D721Med (cell line): ENCODE measurements at regions not wholly inside any gene's neighbourhood (a gene's known extent, or its start where the extent isn't known, plus 50 kb on each side); places are given as distances from the start of the nearest gene placed in this dataset.
"Not testable (repeated sequence)": the region's sequence is repeated elsewhere in the genome, so short reads cannot be mapped to it uniquely, and the experiment has no call there.

Experiments used
- DNase-seq: peaks from one replicate; pipeline ENCODE4 v3.0.0; 2011; ENCODE audit warnings: low spot score; ENCODE audit not compliant: insufficient read length
- FAIRE-seq: peaks from 2 replicates; lab custom pipeline; 2011; peaks lifted over from hg19 to GRCh38; lab: Jason Lieb, UNC
- TF ChIP-seq, protein P1 (sequence below): IDR thresholded peaks from 2 replicates; pipeline ENCODE4 v1.5.1; 2012; ENCODE audit warnings: mild to moderate bottlenecking, control low read depth; ENCODE audit not compliant: insufficient read depth; ENCODE audit errors: missing control alignments

DNA sequence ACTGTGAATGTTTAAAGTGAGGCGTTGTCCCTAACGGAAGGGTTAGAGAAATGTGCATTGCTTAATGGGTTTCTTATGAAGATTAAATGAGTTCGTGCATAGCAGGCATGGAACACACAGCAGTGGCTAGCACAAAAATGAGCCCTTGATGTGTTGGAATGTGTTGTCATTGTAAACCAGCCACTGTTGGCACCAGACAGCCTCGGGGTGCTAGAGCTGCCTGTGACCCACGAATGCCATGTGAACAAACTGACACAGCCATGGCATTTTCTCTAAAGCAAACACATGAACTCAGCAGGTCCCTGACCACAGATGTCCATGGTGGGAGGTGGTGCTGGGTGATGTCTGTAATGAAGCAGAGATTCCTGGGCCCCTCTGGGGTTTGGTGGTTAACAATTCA lies 111.1 kb upstream of the DPP6 start:
- DNase-seq (no peak), FAIRE-seq (no peak)
- TF ChIP-seq, protein P1, sequence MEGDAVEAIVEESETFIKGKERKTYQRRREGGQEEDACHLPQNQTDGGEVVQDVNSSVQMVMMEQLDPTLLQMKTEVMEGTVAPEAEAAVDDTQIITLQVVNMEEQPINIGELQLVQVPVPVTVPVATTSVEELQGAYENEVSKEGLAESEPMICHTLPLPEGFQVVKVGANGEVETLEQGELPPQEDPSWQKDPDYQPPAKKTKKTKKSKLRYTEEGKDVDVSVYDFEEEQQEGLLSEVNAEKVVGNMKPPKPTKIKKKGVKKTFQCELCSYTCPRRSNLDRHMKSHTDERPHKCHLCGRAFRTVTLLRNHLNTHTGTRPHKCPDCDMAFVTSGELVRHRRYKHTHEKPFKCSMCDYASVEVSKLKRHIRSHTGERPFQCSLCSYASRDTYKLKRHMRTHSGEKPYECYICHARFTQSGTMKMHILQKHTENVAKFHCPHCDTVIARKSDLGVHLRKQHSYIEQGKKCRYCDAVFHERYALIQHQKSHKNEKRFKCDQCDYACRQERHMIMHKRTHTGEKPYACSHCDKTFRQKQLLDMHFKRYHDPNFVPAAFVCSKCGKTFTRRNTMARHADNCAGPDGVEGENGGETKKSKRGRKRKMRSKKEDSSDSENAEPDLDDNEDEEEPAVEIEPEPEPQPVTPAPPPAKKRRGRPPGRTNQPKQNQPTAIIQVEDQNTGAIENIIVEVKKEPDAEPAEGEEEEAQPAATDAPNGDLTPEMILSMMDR, result no peak

DNA sequence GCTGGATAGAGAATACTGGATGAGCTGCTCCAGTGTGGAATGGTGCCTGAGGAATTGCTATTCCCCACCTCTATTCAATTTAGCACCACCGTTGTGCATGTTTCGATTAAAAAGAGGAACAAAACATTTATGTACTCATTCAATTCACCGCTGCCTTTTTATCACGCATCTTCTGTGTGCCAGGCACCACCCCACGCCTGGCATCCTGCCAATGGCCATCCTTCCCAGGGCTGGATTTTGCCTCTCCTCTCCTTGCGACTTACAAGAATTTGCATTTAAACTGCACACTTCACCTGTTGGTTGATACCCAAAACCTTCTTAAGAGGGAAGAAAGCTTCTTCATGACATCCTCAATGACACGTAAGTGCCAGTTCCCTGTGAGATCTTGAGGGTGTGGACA lies 110.2 kb upstream of the DPP6 start:
- DNase-seq (no peak), FAIRE-seq (no peak)
- TF ChIP-seq, protein P1, result no peak

DNA sequence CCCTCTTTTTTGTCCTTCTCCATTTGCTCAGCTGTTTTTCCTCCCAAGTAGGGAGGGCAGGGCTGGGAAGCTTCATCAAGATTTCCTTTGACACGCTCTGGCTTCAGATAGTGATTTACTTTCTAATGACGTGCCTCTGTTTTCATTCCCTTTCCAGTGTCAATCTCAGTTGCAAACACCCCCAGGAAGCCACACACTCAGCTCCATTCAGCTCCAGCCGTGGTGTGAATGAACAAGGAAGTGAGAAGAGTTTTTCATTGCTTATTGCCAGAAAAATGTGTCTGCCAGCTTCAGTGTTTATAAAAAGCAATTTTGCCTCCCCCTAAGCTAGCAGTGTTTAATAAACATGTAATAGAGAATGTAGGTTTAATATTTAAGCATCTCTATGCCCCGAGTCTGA lies 108.7 kb upstream of the DPP6 start:
- DNase-seq, result no peak
- FAIRE-seq, result no peak
- TF ChIP-seq, protein P1, result no peak

DNA sequence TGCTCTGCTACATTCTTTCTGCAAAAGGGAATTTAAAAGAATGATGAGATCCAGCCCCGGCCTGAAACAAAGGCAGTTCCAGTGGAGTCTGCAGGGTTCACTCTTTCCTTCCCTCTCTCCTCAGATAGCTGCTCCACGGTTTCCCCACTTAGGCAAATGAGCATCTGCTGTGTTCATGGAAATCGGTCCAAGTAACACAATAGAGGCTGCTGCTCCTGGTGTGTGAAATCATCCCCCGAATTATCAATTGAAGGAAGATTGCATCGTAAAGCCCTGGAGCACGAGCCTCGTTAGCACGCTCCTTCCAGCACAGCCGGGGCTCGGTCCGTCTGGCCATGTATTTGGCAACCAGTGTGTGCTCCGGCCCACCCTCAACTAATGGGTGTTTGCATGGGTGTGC lies 108.3 kb upstream of the DPP6 start:
- FAIRE-seq (no peak), DNase-seq (no peak)
- TF ChIP-seq, protein P1, result no peak

DNA sequence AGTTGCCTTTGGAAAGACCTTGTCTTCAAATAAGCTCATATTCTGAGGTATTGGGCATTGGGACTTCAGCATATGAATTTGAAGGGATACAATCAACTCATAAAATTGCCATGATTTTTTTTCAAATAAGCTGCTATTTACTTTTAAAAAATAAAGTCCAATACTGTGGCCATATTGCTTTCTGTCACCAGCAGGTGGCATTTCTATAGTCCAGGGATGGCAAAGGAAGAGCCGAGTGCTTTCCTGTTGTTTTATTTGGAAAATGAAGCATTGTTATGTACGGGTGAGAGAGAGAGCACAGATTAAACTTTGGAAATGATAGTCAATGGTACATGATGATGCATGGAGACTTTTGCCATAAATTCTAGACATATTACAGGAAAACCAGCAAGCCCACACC lies 104.1 kb upstream of the DPP6 start:
- FAIRE-seq, result no peak
- TF ChIP-seq, protein P1, result peak; percentile 19

DNA sequence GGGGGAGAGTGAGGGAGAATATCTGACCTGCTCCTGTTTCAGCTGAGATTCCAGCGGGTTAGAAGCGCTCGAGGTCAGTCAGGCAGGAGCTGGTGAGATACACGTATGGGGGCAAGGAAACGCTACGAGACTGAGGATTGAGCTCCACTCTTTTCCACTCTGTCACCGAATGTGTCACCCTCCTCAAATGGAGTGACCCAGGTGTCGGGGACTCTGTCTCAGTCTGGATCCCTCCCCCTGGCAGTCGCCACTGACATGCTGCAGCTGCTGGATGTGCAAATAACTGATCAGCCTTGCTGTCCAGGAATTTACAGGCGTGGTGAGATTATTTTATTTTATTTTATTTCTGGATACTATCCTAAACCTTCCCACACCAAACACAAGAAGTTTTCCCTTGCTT lies 100.9 kb upstream of the DPP6 start:
- DNase-seq (no peak), FAIRE-seq (no peak)
- TF ChIP-seq, protein P1, result no peak

More for the DNA sequence above, 104.1 kb upstream of the DPP6 start:
- DNase-seq, result no peak

DNA sequence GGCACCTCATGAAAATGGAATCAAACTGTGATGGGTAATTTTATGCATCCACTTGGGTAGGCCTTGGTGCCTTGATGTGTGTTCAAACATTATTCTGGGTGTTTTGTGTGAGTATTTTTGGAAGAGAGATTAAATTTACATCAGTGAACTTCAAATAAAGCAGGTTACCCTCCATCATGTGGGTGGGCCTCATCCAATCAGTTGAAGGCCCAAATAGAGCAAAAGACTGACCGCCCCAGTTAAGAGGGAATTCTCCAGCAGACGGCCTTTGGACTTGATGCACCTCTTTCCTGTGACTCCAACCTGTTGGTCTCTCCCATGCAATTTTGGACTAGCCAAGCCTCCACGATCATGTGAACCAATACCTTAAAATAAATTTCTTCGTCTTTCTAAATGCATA lies 97.7 kb upstream of the DPP6 start:
- TF ChIP-seq, protein P1, result no peak
- DNase-seq, result no peak
- FAIRE-seq, result no peak

DNA sequence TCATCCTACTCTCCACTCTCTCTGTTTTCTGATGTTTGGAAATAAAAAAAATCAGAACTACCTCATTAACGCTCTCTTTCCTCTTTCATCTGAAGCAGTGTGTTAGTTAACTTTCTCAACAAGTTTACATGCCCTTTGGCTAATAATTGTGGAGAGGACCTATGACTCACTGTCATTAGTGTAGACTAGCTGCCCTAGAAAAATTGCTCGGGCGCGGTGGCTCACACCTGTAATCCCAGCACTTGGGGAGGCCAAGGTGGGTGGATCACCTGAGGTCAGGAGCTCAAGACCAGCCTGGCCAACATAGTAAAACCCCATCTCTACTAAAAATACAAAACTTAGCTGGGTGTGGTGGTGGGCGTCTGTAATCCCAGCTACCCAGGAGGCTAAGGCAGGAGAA lies 94.5 kb upstream of the DPP6 start:
- DNase-seq, FAIRE-seq: not testable (repeated sequence)

DNA sequence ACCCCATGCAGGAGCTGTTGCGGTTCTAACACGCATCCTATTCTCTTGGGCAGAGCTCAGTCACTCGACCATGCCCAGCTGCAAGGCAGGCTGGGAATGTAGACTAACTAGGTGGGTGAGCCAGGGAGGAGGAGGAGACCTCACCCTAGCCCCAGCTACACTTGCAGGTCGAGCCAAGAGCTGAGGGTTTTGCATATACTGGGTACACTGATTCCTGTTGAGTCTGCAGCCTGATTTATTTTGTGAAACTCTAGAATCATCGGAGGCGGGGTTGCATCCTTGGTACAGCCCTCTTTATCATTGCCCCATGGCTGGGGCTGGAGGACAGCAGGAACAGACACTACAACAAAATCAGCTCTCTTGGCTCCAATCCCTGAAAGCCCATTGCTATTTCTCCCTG lies 93.8 kb upstream of the DPP6 start:
- not testable (repeated sequence) for FAIRE-seq, DNase-seq

DNA sequence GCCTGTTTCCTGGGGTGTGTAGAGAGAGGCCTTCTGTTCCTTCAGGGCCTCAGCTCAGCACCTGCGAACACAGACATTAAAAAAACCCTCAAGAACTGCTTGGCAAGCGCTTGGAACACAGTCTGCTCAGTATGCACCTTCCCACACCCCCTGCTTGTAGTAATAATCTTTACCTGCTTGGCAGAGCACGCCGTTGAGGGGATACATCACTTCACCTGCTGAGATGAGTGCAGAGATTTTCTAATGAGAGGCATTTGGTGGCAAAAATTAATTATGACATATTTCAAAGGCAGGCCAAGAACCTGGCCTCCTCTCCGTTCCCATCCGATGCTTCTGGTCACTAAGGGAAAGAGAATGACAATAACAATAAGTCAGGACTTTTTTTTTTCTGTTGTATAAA lies 93.4 kb upstream of the DPP6 start:
- FAIRE-seq, DNase-seq: not testable (repeated sequence)

DNA sequence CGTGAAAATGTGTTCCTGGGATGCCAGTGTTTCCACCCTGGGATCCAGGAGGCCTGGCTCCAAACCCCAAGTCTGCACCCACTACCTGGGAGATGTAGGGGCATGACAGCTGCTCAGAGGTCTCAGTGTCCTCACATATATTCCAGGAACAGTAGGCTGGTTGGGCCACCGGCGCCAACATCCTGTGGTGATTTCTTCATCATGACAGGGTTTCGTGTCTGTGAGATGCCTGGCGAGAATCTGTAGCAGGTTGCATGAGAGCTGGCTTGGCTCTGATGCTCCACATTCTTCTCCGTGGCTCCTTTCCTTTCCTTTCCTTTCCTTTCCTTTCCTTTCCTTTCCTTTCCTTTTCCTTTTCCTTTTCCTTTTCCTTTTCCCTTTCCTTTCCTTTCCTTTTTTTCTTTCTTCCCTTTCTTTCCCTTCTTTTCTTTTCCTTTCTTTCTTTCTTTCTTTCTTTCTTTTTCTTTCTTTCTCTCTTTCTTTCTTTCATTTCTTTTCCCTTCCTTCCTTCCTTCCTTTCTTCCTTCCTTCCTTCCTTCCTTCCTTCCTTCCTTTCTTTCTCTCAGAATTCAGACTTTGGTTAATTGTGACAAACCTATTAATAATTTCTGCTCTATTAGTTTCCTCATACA lies 87.6 kb upstream of the DPP6 start:
- not testable (repeated sequence) for DNase-seq, FAIRE-seq
